KOPT-K1 (cell line): ENCODE measurements at regions not wholly inside any gene's neighbourhood (a gene's known extent, or its start where the extent isn't known, plus 50 kb on each side); places are given as distances from the start of the nearest gene placed in this dataset.

Source experiments
- H3K27ac ChIP-seq: fragments of 200-600 bp; sonication (generic); 2 replicates; pipeline ENCODE4 v1.5.1; 2016; ENCODE audit warnings: antibody characterized with exemption, mild to moderate bottlenecking, low read depth, low read length; ENCODE audit not compliant: poor library complexity, severe bottlenecking
- H3K36me3 ChIP-seq: fragments of 200-600 bp; sonication (generic); 2 replicates; pipeline ENCODE4 v1.5.1; 2017; ENCODE audit warnings: antibody characterized with exemption, mild to moderate bottlenecking, low read length, moderate library complexity; ENCODE audit not compliant: insufficient read depth
- H3K9me3 ChIP-seq: fragments of 200-600 bp; sonication (generic); 2 replicates; pipeline ENCODE4 v1.5.1; 2017; ENCODE audit warnings: antibody characterized with exemption, low read length, mild to moderate bottlenecking; ENCODE audit not compliant: insufficient read depth, poor library complexity, severe bottlenecking

DNA sequence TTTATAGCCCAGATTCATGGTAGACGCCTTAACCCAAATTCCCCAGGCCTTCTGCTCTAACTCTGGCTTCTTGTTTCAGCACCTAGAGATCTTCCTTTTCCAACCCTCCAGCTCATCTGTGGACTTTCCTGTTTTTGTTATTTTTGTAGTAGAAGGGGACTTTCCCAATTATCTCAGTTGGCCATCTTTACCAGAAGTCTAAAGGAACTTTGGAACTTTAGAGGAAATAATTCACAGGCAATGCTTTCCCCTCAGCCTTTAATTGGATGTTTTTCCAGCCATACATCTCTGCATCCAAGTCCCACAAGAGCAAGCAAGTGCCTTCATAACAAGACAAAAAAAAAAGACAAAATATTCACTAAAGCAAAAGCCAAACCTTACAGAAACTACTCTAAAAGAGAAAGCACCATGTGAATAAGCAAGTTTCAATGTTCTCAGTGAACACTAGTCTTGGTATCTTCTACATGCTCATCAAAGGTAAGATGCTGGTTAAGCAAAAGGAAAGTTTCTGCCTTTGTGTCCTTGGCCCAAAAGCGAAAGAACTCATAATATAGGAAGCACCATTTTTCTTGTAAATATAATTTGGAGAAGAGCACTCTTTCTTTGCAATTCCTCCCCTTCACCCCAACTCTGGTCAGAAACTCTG lies 377.3 kb downstream of the SETD4 start:
- Histone ChIP-seq H3K36me3 (no peaks in the 10 kb centered on the region), H3K9me3 (no peaks in the 10 kb centered on the region), H3K27ac (no peak overlapping the region)

DNA sequence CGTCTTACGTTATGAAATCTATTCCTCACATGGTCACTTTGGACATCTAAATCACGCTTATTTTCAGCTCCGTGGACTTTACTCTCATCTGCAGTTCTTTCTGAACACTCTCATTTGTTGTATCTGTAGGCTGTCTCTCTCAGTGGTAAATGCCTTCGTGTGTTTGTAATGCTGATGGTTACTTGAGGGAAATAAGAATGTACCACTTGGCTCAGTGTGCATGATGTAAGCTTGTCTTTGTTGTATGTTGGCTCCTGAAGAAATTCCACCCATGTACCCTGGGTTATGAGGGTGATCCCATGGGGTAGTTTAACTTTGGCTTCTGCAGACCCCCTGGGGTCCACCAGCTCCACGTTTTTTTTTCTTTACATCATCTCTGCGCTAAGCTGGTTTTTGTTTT lies 378.4 kb downstream of the SETD4 start:
- H3K36me3 ChIP-seq = no peaks in the 10 kb centered on the region

DNA sequence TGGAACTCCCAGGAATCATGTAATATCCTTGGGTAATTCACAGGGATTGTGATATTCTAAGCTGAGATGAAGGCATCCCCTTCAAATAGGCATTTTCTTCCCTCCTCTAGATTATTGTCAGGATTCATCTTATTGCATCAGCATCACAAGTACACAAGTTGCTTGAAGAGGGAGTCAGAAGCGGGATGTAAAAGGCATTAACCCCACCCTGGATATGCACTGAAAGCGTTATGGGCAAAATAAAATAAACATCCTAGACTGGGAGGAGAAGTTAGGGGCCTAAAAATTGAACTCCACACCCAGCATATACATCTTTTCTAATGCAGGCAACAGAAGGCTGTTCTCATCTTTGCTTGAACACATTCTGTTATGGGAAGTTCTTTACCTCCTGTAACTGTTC lies 381.2 kb downstream of the SETD4 start:
- Histone ChIP-seq H3K9me3 (no peaks in the 10 kb centered on the region), H3K27ac (no peak overlapping the region), H3K36me3 (no peaks in the 10 kb centered on the region)

More for the DNA sequence above, 378.4 kb downstream of the SETD4 start:
- Histone ChIP-seq H3K9me3 (no peaks in the 10 kb centered on the region), H3K27ac (no peak overlapping the region)

DNA sequence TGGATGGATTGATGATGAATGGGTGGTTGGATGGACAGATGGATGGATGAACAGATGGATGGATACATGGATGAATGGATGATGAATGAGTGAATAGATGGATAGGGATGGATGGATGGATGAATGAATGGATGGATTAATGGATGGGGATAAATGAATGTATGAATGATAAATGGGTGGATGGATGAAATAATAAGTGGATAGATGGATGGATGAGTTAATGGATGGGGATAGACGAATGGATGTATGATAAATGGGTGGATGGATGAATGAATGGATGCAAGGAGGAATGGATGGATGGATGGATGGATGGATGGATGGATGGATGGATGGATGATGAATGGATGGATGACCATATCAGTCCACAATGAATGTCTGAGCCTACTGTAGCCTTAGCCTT lies 381.9 kb downstream of the SETD4 start:
- H3K27ac ChIP-seq = no peak overlapping the region
- no peaks in the 10 kb centered on the region for H3K9me3 ChIP-seq
- no peaks in the 10 kb centered on the region for H3K36me3 ChIP-seq

DNA sequence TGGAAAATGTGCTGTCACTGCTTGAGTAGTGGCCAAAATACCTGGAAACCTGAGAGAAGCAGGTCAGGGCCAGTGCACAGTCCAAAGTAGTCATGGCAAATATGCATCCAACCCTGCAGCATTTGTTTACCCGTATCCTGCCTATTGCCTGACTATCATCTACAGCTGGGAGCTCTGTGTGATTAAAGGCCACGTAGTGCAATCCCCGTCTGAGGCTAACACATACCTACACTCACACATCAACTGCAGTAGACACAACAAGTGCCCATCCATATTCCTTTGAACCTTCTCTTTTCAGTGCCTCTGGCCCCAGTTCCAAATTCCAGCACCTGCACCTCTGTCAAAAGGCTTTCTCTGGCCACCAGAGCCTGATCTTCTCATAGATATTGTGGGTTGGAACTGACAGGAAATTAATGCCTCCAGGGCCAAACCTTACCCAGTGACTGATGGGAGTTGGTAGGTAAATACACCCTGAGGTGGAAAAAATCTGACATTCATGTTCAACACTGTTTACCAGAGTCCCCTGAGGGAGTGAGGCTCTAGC lies 383.0 kb downstream of the SETD4 start:
- no peak overlapping the region for H3K27ac ChIP-seq
- H3K9me3 ChIP-seq = no peaks in the 10 kb centered on the region
- no peaks in the 10 kb centered on the region for H3K36me3 ChIP-seq

DNA sequence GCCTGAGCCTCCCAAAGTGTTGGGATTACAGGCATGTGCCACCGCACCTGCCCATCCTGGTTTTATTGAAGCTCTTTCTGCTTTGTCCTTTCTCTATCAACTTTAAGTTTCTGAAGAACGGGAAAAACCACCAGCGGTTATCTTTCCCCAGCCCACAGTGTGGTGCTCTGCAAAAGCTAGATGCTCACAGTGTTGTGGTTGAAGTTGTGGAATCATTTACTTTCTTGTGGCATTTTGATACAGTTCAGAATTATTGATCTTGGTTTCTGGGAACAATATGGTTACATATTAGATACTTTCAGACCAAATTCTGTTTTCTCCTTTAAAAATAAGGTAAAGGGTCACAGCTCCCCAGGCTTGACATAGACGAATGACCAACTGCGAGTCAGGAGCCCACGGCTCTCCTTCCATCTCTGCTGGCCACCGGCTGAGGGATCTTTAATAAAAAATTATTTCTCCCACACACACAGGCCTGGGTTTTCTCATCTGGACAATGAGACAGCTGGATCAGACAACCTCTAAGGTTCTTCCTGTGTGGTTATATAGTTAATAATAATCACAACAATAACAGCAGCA lies 385.3 kb downstream of the SETD4 start:
- H3K36me3 ChIP-seq = no peaks in the 10 kb centered on the region
- no peaks in the 10 kb centered on the region for H3K9me3 ChIP-seq
- no peak overlapping the region for H3K27ac ChIP-seq

DNA sequence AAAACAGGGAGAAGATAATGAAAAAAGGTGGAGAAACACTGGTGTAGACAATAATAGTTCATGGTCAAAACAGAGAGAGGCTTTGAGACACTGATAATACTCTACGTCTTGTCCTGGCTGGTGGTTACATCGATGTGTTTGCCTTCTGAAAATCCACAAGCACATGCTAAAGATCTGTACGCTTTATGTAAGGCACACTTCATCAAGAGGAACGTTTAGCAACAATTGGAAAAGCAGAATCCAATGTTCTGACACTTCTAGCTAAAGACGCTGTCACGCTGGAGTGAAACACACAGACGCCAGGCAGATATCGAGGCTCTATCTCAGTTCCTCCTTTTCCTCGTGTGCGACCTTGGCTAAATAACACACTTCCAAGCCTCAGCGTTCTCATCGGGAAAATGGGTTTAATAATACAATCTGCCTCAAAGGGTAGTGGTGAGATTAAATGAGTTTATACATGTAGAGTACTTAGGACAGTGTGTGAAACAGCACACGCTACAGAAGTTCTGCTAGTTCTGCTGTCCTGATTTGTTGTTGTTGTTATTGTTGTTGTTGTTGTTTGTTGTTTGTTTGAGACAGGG lies 386.1 kb downstream of the SETD4 start:
- H3K36me3 ChIP-seq = no peaks in the 10 kb centered on the region
- no peak overlapping the region for H3K27ac ChIP-seq
- H3K9me3 ChIP-seq = no peaks in the 10 kb centered on the region

DNA sequence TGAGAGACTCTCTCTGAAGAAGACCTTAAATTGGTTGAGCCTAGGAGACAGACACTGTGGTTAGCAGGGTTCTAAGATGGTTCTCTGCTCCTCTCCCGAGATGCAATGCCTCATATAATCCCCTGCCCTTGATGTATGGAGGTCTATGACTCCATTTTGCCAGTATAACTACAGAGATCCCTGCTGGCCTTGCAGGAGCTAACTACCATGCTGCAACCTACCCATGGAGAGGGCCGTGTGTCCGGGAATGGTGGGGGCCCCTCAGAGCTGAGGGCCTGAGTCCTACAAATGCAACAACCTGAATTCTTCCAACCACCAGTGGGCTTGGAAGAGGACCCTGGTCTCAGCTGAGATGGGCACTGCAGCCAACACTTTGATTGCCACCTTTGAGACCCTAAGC lies 388.0 kb downstream of the SETD4 start:
- peaks cover 4% of the 10 kb centered on the region for H3K9me3 ChIP-seq
- no peaks in the 10 kb centered on the region for H3K36me3 ChIP-seq
- no peak overlapping the region for H3K27ac ChIP-seq

DNA sequence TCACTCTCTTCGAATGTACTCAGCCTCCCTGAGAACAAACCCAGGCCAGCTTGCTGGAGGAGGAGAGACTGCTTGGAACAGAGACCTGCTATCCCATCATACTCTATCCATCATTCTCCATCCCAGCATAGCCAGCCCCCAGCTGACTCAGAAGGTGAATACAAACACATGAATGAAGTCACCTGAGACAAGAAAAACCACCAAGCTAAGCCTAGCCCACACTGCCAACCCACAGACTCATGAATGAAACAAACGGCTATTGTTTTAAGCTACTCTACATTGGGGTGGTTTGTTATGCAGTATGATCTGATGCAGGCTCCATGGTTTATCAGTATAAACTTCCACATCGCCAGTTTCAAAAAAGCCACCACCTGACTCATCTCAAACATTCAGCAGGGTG lies 395.6 kb downstream of the SETD4 start:
- H3K27ac ChIP-seq = no peak overlapping the region
- H3K9me3 ChIP-seq = peaks cover 4% of the 10 kb centered on the region
- no peaks in the 10 kb centered on the region for H3K36me3 ChIP-seq

DNA sequence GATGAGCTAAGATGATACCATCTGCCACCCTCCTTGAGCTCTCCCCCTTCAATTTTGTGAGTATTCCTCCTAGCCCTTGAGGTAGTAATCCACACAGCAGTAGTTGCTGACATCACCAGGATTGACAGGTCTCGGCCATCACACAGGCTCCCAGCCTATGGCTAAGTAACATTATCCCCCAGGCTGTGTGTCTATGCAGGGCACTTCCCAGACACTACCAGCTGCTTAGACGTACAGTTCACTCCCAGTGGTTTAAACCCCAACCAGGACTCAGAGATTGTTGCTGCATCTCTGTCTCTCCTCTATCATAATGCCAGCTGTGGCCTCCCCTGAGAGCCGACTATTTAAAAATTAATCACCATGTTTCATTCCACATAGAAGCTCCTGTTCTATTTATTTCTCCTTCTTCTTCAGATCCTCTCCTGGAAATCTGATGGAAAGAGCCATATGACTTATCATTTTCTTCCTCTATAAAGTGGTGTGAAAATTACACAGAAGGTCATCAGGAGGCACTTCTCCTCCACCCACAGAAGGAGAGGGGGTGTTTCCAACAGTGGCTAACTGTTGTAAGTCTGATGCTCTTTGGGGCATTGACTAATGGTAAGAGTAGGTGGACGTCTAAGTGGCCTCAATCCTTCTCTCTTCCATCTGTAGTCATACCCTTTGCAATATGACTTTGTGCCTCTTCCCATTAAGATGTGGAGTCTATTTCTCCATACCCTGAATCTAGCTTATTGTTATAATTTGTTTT lies 396.3 kb downstream of the SETD4 start:
- Histone ChIP-seq H3K9me3 (peaks cover 4% of the 10 kb centered on the region), H3K36me3 (no peaks in the 10 kb centered on the region), H3K27ac (no peak overlapping the region)

DNA sequence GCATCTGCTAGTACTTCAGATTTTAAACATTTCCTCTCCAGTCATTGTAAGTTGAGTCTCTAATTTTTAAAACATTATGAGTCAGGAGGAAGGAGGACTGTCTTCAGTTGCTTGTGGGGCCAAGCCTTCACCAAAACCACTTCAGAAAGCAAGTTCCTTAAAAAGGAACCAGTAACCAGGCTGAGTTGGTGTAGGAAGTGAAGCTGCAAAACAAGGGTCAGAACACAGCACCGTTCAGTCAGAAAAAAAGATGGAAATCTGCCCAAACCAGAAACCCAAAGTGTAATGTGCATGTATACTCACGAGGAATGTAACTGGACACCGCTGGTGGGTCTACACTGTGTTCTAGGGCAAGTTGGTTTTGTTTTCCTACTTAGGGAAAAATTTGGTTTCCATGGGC lies 402.1 kb downstream of the SETD4 start:
- Histone ChIP-seq H3K27ac (no peak overlapping the region), H3K36me3 (no peaks in the 10 kb centered on the region), H3K9me3 (no peaks in the 10 kb centered on the region)

DNA sequence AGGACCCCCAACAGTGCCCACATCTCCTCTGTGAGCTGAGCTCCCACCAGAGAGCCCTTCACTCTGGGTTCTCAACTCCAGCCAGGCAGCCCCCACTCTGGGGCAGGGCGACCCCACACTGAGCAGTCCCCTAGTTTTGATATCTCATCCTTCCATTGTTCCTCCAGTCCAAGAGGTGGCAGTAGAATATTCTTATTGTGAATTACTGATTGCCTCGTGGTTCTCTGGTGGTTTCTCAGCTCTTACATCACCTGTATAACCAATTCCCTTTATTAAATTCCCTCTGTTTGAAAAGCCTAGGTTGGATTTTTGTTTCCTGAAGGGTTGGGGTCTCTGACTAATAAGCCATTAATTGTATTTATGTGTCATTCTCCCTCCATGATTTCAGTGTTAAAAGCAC lies 407.5 kb downstream of the SETD4 start:
- no peaks in the 10 kb centered on the region for H3K36me3 ChIP-seq
- H3K27ac ChIP-seq = no peak overlapping the region
- H3K9me3 ChIP-seq = no peaks in the 10 kb centered on the region

DNA sequence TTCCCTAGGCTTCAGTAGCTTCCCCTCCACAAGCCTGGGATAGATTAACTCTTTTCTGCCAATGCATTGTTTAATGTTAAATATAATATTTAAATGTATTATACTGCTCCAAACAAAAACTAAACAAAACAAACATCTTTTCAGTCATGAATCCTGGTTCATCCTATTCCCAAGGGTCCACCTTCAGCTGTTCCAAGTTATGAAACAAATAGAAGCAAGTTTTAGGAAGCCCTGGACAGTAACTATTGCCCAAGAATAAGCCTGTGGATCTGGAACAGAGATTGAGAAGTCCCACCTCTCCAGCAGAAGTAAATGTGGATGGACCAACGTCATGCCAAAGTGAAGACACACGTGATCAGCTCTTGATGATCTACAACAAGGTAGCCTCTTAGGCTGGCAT lies 408.1 kb downstream of the SETD4 start:
- no peaks in the 10 kb centered on the region for H3K9me3 ChIP-seq

DNA sequence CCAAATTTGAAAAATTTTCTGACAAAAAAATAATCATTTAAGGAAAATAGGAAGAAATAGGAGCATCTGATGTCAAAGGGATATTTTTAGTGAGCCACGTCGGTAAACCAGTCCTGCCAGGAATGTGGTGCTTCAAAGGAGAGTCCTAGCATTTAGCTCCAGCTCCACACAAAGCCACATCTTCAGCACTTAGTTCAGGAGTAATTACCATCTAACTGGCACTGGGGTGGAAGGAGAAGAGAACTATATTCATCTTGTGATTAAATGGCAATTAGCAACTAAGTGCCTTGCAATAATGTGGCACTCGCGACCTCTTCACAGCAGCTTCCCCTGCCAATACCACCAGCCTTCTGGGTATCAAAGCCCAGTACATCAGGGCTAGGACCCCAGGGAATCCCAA lies 409.1 kb downstream of the SETD4 start:
- H3K9me3 ChIP-seq = no peaks in the 10 kb centered on the region

More for the DNA sequence above, 408.1 kb downstream of the SETD4 start:
- Histone ChIP-seq H3K27ac (no peak overlapping the region), H3K36me3 (no peaks in the 10 kb centered on the region)

DNA sequence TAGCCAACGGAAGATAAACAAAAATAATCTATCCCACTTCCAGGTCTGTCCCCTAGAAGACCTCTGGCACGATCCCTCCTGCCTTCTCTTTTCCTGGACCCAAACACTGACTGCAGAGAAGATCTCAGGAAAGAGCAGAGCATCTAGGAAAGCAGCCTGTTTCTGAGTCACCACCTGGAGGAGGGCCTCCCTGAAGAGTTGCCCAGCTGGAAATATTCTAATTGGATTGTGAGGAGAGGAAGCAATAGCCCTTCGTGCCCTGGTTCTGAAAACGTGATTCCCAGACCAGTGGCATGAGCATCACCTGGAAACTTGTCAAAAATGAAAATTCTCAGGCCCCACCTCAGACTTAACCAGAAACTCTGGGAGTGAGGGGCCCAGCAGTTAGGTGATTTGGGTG lies 411.1 kb downstream of the SETD4 start:
- Histone ChIP-seq H3K36me3 (no peaks in the 10 kb centered on the region), H3K9me3 (no peaks in the 10 kb centered on the region), H3K27ac (no peak overlapping the region)

More for the DNA sequence above, 409.1 kb downstream of the SETD4 start:
- no peaks in the 10 kb centered on the region for H3K36me3 ChIP-seq
- H3K27ac ChIP-seq = no peak overlapping the region
